UCSD-AML1 (cell line): ENCODE measurements at regions not wholly inside any gene's neighbourhood (a gene's known extent, or its start where the extent isn't known, plus 50 kb on each side); places are given as distances from the start of the nearest gene placed in this dataset.
A peak's percentile ranks its signal among the peaks of the same experiment; 100 is the strongest.
"Not testable (repeated sequence)": the region's sequence is repeated elsewhere in the genome, so short reads cannot be mapped to it uniquely, and the experiment has no call there.

Experiments used
- DNase-seq: peaks from one replicate; lab custom pipeline; 2025; ENCODE audit not compliant: unreplicated experiment; lab: John Stamatoyannopoulos, UW

GRCh38 chr15:31178705-31179104 is 77.2 kb upstream of the TRPM1 start:
- DNase-seq: no peak

DNA sequence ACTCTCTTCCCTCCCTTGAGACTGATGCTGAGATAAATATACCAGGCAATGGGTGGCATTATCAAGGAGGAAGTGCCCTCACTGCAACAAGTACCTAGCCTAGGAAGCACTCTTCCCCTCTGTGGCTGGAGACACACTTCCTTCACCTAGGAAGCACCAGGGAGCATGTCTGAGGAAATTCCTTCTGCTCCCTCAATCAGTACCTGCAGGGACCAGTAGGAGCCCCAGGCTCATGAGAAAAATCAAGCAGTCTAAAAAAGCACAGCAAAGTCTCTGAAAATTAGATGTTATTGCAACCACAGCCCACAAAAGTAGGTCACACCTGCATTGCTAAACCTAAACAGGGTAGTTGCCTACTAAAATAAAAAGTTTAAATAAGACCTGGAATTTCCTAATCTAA is 78.2 kb upstream of the TRPM1 start:
- DNase-seq: no peak

DNA sequence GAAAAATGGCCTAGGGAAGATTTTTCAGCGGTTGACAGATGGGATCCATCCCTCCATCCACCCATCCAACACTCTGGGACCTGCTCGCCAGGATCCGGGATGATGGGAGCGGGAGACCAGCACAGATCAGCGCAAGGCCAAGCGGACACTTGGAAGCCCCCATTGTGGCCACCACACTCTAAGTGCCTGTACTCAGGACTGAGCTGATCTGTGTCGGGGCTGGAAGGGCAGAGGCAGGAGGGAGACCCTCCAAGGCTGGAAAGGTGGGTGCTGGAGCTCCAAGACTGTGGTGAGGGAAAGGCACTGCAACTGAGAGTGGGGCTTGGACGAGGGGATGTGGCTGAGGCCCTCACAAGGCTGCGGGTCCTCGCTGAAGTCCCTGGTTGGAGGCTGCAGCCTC is 91.8 kb upstream of the TRPM1 start:
- no peak for DNase-seq

DNA sequence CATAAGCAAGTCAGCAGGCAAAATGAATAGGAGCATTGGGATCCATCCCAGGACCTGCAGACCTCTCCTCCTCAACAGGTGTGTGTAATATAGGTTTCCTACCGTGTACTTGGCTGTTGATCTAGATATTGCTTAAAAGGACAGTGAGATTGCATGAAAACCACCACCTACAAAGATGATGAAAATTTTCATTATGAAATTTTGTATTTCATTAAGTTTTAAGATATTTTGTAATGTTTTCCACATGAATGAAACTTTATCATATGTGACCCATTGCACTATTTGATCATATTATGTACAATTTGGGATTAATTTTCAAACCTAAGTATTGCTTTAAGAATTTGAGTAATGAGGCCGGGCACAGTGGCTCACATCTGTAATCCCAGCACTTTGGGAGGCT is 94.3 kb upstream of the TRPM1 start:
- no peak for DNase-seq

DNA sequence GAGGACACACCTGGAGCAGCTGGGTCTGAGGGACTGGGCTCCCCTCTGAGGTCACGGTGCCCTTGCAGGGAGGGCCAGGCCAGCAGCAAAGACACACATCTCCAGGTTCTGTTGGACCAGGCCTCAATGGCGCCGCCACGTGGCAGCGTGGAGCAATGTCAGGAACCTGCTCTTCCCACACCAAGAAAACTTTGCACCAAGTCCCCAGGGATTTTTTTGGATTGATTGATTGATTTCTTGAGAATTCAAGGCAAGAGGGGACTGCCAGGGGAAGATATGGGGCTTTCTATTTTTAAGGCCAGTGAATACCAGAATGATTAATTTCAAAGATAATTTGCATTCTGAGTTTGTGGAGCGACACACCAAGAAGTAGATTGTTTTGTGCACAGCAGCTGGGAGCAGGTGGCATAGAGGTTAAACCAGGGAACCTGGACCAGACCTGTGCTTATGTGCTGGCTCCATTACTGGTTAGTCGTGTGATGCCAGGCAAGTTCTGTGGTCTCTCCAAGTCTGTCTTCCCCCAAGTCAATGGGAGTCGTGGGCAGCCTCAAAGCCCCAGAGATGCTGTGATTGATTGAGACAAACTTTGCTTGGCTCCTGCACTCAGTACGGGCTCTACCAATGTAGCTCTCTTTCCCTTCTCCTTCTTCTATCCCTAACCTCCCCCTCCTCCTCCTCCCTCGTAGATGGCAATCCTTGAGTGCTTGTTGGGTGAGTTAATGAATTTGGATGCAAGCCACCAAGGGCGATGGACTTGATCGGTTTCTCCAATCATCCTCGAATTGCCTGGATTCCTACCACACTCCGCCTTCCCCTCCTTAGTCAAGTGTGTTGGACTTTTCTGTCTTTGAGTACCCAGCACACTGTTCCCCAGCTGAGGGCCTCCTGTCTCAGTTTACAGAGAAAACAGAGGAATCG is 96.2 kb upstream of the TRPM1 start:
- DNase-seq: peak; percentile 59

DNA sequence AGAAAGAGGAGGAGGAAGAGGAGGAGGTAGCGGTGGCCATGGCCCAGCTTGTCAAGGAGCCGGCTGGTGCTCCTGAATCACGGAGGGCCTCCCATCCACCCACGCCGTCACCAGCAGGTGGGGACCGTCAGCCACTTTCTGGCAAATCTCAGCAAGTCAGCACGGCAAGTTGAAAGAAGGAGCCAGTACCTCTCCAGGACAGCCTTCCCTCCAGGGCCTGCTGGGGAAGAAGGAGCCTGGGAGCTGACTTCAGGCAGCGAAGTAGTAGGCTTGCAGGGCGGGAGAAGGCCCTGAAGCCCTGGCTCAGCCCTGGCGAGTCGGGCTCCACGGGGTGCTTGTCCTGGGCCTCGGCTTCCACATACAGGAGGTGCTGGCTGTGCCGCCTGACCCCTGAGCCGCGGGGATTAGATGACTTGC is 99.2 kb upstream of the TRPM1 start:
- peak; percentile 35 for DNase-seq

DNA sequence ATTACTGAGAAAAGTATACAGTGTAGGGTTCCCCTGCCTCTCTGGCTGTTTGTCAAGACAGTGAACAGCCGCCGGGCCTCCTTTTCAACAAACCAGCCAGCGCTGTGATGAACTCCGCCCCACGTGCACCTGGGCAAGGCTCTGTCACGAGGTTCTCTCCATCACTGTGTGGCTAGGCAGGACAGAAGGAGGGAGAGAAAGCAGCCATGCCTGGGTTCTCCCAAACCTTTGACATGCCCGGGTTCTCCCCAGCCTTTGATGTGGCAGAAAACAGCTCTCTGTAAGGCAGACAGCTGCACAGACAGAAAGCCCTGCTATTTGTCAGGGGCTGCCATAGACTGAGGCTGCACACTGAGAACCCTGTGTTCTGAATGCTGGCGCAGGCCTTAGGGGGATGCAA is 101.4 kb upstream of the TRPM1 start:
- no peak for DNase-seq

GRCh38 chr15:31203999-31204398 is 102.5 kb upstream of the TRPM1 start:
- DNase-seq: no peak

DNA sequence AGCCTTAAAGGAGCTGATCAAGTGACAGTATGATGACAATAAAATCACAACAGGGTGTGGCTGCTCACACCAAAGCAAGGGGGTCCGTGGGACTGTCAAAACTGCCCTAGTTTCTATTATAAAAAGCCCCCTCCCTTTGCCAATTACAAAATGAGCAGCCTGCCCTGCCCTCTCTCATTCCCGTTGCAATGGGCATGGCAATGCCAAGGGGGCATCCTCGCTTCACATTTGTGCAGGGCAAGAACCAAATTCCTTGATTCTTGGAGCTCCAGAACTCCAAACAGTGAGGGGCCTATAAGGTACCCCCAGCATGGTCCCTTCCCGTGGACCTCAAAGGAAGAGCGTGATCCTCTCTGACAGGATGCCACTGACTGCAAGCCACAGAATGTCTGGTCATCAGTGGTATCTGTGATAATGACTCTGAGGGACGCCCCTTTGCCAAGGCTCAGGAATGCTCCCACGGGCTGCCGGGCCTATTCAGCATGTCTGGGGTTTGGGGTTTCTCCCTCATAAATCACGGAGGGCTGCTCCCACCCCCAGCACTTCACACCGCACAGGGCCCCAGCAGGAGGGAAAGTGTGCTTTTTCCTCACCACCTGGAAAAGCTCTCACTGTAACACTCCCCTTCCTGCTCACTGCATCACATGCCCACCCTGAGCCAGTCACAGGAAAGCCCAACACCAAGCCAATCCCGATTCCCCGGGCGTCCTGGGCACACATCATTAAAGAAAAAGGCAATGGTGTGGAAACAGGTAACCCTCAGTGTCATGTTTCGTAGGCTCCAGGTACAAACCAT is 105.1 kb upstream of the TRPM1 start:
- no peak for DNase-seq

DNA sequence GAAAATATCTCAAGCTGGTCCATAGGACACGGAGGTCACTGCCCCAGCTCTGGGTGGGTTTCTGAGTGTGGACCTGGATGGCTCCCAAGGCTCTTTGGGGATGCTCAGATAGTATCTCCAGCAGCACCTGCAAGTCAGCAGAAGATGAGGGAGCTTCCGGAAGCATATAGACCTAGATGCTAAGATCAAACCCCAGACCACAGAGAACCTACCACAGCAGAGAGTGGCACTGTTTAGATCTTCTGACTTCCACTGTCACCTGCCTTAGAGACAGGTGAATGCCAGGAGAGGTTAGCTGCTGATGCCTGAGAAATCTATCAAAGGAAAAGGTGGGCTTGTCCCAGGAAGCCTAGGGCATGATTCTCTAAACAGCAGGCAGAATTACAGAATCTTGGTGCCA is 105.7 kb upstream of the TRPM1 start:
- no peak for DNase-seq

GRCh38 chr15:31207861-31208260 is 106.3 kb upstream of the TRPM1 start:
- DNase-seq: not testable (repeated sequence)

- DNase-seq: no peak
Observed at GRCh38 chr15:31208817-31209216, 107.3 kb upstream of the TRPM1 start.

- no peak for DNase-seq
Observed at GRCh38 chr15:31211353-31211752, 109.8 kb upstream of the TRPM1 start.

GRCh38 chr15:31212326-31213080 is 111.0 kb upstream of the TRPM1 start:
- no peak for DNase-seq

- DNase-seq: no peak
Observed at GRCh38 chr15:31214158-31214863, 112.3 kb upstream of the KLF13 start.

DNA sequence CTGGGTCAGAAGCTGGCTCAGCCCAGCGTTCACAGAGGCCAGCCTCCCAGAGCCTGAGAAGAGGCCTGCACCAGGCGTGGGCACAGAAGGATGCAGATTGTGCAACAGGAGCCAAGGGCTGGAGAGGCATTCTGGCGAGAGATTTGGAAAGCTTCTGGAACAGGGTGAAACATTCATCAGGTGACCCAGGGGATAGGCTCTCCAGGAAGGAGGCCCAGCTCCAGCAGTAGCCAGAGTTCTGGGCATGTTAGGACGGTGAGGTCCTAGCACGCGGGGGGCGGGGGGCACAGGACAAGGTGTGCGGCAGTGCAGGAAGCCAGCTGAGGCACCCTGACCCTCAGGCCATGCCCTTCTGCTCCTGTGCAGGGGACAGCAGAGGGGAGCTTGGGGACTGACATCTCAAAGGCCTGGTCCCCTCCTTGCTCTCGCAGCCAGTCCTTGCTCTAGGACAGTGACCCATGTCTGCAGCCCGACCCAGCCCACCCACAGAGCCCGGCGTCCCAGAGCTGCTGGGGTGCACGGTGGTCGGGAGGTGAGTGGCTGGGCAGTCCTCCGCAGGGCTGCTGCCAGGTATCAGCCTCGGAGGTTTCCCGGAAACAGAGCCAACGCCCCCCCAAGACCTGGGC is 111.7 kb upstream of the KLF13 start:
- DNase-seq: peak; percentile 42

DNA sequence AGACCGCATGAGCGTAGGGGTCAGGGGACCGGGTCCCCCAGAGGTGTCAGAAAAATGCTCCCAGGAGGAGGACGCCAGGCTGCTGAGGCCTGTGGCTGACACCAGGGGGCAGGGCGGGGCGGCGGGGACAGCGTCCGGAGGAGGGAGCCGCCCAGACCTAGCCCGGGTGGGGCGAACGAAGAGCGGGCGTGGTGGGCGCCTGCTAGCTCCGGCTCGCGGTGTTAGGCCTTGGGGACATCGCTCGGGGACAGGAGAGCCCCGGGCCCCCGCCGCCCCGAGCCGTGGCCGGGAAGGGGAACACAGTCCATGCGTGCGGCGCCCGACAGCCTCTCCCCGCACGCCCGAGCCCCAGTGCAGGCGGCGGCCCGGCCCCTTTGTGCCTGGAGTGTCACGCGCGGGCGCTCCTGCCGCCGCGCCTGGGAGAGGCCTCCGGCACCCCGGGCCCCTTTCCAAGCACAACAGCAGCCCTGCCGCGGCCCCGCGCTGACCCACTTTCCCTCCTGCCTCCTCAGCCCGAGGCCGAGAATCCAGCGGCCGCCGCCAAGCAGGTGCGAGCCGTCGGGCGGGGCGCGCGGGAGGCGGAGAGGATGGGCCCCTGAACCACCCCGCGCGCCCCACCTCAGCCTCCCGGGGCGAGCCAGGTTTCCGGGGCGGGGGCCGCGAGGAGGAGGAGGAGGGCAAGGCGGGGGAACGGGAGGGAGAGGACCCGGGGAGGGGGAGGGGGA is 111.0 kb upstream of the KLF13 start:
- DNase-seq: peak; percentile 86

DNA sequence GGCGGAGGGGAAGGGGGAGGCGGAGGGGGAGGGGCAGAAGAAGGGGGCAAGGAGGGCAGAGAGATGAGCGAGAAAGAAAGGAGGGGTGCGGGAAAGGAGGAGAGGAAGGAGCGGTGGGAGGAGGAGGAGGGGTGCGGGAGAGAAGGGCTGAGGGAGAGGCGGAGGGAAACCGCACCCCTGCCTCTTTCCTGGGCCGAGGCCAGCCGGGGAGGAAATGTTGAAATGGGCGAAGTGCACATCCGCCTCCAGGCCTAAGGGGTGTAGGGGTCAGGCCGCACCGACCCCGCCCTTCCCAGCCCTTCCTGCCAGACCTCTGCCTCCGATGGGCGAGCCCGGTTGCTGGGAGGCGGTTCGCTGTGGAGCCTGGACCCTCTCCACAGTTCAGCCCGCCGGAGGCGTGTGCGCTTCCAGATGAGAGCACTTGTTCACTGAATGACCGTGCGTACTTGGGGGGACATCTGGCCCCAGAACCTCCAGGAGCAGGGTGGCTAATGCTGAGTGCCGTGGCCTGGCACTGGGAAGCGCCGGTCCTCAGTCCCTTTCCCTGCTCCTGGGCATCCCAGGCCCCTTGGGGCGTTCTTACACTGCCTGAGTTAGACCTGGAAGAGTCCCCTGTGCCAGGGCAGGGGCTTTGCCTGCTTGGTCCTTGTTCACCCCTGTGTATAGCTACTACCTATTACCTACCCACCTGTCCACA is 110.3 kb upstream of the KLF13 start:
- peak; percentile 94 for DNase-seq

- DNase-seq: no peak
Observed at GRCh38 chr15:31217067-31217466, 109.6 kb upstream of the KLF13 start.
